ENCODE measurements at regions not wholly inside any gene's neighbourhood (a gene's known extent, or its start where the extent isn't known, plus 50 kb on each side); places are given as distances from the start of the nearest gene placed in this dataset.

DNA sequence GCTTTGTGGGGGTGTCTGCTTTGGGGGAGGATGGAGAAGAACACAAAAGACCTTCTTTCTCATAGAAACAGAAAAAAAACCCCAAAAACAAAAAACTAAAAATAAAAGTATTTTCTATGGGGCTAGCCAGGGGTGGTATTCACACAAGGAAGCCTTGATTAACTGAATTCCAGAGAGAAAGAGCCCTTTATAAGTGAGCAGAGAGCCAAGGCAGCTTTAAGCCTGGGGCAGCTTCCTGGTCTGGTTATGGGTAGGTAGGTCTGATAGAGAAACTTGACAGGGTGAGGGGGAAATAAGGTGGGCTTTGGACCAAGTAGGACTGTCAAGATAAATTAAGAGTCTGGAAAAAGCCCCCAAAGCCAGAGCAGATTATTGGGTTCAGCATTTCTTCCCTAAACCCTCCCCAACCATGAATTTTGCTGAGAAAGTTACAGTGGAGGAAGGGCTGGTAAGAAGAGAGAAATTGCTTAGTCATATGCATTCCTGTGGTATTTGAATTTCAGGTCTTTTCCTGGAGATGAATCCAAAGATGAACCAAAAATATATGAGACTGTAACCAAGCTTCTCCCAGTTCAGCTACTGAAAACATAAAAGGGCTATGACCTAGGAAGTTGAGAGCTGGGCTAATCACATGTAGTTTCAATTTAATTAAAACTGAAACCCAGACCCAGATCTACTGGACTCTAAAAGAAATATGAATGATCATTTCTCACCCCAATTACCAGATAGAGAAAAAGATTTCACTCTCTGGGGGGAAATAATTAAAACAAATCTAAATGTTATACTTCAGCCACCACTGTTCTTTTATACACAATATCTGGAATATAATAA is 144.8 kb downstream of the TBC1D30 start:
- Histone ChIP-seq H3K27me3 (ENCODE audit: control insufficient read depth, insufficient read depth, low read length) (peaks cover 11% of the 10 kb centered on the region), H3K4me1 (ENCODE audit: control insufficient read depth, insufficient read depth, low read length) (peaks cover 10% of the 10 kb centered on the region), H3K9me3 (replicated peaks; ENCODE audit: low read length) (no peaks in the 10 kb centered on the region), H3K4me2 (ENCODE audit: low read length) (no peak overlapping the region), H3K4me3 (ENCODE audit: low read length) (no peak overlapping the region), H3K36me3 (ENCODE audit: insufficient read depth, low read length) (no peaks in the 10 kb centered on the region), H3K9ac (ENCODE audit: low read depth, low read length) (no peak overlapping the region)

DNA sequence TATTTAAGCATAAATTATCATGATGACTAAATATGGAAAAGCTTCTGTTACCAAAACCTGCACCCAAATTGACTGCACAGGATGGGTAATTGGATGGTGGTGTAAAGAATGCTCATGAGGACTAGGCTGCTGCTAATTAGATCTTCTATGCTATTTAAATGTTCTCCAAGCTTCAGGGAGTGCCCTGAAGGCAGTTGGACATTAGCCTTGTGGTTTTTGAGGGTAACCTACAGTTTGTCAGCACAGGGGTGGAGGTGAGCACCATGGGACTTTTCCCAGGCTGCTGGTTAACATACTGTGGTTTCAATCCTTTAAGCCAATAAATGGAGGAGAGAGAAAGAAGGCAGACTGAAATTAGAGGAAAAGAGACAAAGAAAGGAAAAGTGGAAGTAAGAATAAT is 145.0 kb downstream of the WIF1 start:
- H3K4me3 ChIP-seq (ENCODE audit: low read length), result no peak overlapping the region

DNA sequence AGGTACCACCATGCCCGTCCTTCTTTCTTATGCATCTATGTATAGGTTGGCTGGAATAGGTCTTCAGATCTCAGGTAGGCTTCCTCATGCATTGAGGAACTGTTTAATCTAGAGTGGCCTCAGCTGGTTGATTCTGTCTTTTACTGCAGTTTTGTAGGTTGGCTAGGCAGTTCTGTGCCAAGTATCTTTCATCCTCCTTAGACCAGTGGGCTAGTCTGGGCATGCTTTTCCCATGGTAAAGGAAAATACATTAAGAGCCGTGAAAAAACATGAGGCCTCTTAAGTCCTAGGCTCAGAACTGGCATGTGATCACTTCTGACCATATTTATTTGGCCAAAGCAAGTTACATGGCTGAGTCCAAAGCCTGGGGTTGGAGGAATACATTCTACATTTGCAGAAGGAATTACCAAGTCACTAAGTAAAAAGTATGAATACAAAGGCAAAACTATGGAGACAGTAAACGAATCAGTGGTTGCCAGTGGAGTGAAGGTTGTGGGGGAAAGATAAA is 137.3 kb downstream of the WIF1 start:
- Histone ChIP-seq H3K9ac (ENCODE audit: low read depth, low read length) (no peak overlapping the region), H3K27me3 (ENCODE audit: control insufficient read depth, insufficient read depth, low read length) (peaks cover 29% of the 10 kb centered on the region), H3K9me3 (replicated peaks; ENCODE audit: low read length) (no peaks in the 10 kb centered on the region), H3K4me3 (ENCODE audit: low read length) (no peak overlapping the region), H3K4me2 (ENCODE audit: low read length) (no peak overlapping the region), H3K36me3 (ENCODE audit: insufficient read depth, low read length) (no peaks in the 10 kb centered on the region), H3K4me1 (ENCODE audit: control insufficient read depth, insufficient read depth, low read length) (no peaks in the 10 kb centered on the region)

More for the DNA sequence above, 145.0 kb downstream of the WIF1 start:
- no peaks in the 10 kb centered on the region for H3K4me1 ChIP-seq (ENCODE audit: control insufficient read depth, insufficient read depth, low read length)
- no peaks in the 10 kb centered on the region for H3K36me3 ChIP-seq (ENCODE audit: insufficient read depth, low read length)
- H3K9ac ChIP-seq (ENCODE audit: low read depth, low read length), result no peak overlapping the region
- H3K9me3 ChIP-seq (replicated peaks; ENCODE audit: low read length), result no peaks in the 10 kb centered on the region
- H3K27me3 ChIP-seq (ENCODE audit: control insufficient read depth, insufficient read depth, low read length), result peaks cover 12% of the 10 kb centered on the region
- no peak overlapping the region for H3K4me2 ChIP-seq (ENCODE audit: low read length)

DNA sequence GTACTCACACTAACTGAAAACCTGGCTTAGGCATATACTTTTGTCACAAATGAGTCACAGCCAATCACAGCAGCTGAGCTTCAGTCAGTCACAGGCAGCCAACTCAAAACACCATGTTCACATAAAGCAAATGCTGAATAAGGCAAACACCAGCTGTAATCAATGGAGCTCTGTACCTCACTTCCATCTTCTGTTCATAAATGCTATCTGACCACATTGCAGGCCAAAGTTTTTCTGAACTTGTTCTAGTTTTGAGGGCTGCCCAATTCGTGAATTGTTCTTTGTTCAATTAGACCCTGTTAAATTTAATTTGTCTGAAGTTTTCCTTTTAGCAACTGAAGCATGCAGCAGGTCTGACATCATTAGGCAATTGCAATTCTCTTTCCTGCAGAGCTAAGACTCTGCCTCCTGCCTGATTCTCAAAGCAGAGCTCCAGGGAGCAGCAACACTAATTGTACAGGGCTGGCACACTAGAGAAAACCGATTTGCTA is 129.9 kb downstream of the WIF1 start:
- peaks cover 3% of the 10 kb centered on the region for H3K4me1 ChIP-seq (ENCODE audit: control insufficient read depth, insufficient read depth, low read length)
- no peaks in the 10 kb centered on the region for H3K9me3 ChIP-seq (replicated peaks; ENCODE audit: low read length)
- H3K36me3 ChIP-seq (ENCODE audit: insufficient read depth, low read length), result no peaks in the 10 kb centered on the region
- no peak overlapping the region for H3K4me3 ChIP-seq (ENCODE audit: low read length)
- H3K4me2 ChIP-seq (ENCODE audit: low read length), result no peak overlapping the region
- H3K9ac ChIP-seq (ENCODE audit: low read depth, low read length), result no peak overlapping the region
- H3K27me3 ChIP-seq (ENCODE audit: control insufficient read depth, insufficient read depth, low read length), result peaks cover 32% of the 10 kb centered on the region

DNA sequence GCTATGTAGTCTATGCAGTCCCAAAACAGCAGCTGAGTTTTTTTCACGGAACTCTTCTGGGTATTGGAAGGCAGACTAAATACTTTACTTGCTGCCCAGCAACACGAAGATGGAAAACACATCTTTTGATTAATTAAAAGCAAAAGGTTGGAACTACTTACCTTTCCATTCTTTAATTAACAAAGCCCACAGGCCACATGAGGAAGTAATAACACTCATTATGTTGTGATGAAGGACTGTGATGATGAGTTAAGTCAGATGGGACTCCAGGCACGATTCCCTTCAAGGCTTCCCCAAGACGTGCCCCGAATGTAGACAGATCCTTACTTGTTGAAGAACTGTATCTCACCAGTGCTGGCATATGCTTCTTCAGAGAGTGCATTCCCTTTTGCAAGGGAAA is 129.0 kb downstream of the WIF1 start:
- H3K9me3 ChIP-seq (replicated peaks; ENCODE audit: low read length), result no peaks in the 10 kb centered on the region
- peaks cover 34% of the 10 kb centered on the region for H3K27me3 ChIP-seq (ENCODE audit: control insufficient read depth, insufficient read depth, low read length)
- H3K36me3 ChIP-seq (ENCODE audit: insufficient read depth, low read length), result no peaks in the 10 kb centered on the region
- no peak overlapping the region for H3K4me3 ChIP-seq (ENCODE audit: low read length)
- no peak overlapping the region for H3K4me2 ChIP-seq (ENCODE audit: low read length)
- peaks cover 3% of the 10 kb centered on the region for H3K4me1 ChIP-seq (ENCODE audit: control insufficient read depth, insufficient read depth, low read length)
- no peak overlapping the region for H3K9ac ChIP-seq (ENCODE audit: low read depth, low read length)

- Histone ChIP-seq H3K27me3 (ENCODE audit: control insufficient read depth, insufficient read depth, low read length) (peaks cover 35% of the 10 kb centered on the region), H3K9me3 (replicated peaks; ENCODE audit: low read length) (no peaks in the 10 kb centered on the region), H3K36me3 (ENCODE audit: insufficient read depth, low read length) (no peaks in the 10 kb centered on the region), H3K4me2 (ENCODE audit: low read length) (no peak overlapping the region), H3K4me3 (ENCODE audit: low read length) (no peak overlapping the region), H3K9ac (ENCODE audit: low read depth, low read length) (no peak overlapping the region), H3K4me1 (ENCODE audit: control insufficient read depth, insufficient read depth, low read length) (peaks cover 3% of the 10 kb centered on the region)
These were observed 128.5 kb downstream of the WIF1 start for GRCh38 chr12:64992641-64993040.

GRCh38 chr12:64993461-64993860 is 127.6 kb downstream of the WIF1 start:
- no peaks in the 10 kb centered on the region for H3K9me3 ChIP-seq (replicated peaks; ENCODE audit: low read length)
- peaks cover 43% of the 10 kb centered on the region for H3K27me3 ChIP-seq (ENCODE audit: control insufficient read depth, insufficient read depth, low read length)
- no peak overlapping the region for H3K4me3 ChIP-seq (ENCODE audit: low read length)
- H3K4me2 ChIP-seq (ENCODE audit: low read length), result no peak overlapping the region
- H3K9ac ChIP-seq (ENCODE audit: low read depth, low read length), result no peak overlapping the region
- peaks cover 4% of the 10 kb centered on the region for H3K4me1 ChIP-seq (ENCODE audit: control insufficient read depth, insufficient read depth, low read length)
- no peaks in the 10 kb centered on the region for H3K36me3 ChIP-seq (ENCODE audit: insufficient read depth, low read length)

DNA sequence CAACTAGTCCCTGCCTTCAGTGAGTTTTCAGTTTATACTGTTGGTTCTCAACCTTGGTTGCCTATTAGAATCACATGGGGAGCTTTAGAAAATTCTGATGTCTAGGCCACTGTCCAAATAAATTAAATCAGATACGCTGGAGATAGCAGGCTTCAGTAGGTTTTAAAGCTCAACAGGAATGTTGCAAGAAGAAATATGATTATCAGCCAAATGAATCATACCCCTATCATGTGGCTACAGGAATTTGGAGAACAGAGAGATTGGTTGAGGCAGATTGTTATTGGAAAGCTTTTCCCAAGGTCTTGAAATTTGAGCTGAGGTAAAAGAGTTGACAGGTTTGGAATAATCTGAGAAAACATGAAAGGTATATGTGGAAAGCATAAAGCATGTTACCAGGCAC is 125.3 kb downstream of the WIF1 start:
- no peak overlapping the region for H3K9ac ChIP-seq (ENCODE audit: low read depth, low read length)
- H3K4me3 ChIP-seq (ENCODE audit: low read length), result no peak overlapping the region
- no peak overlapping the region for H3K4me2 ChIP-seq (ENCODE audit: low read length)
- H3K4me1 ChIP-seq (ENCODE audit: control insufficient read depth, insufficient read depth, low read length), result peaks cover 6% of the 10 kb centered on the region
- no peaks in the 10 kb centered on the region for H3K36me3 ChIP-seq (ENCODE audit: insufficient read depth, low read length)
- H3K9me3 ChIP-seq (replicated peaks; ENCODE audit: low read length), result no peaks in the 10 kb centered on the region
- H3K27me3 ChIP-seq (ENCODE audit: control insufficient read depth, insufficient read depth, low read length), result peaks cover 51% of the 10 kb centered on the region

GRCh38 chr12:64997858-64998257 is 123.2 kb downstream of the WIF1 start:
- Histone ChIP-seq H3K4me3 (ENCODE audit: low read length) (no peak overlapping the region), H3K4me2 (ENCODE audit: low read length) (no peak overlapping the region), H3K27me3 (ENCODE audit: control insufficient read depth, insufficient read depth, low read length) (peaks cover 58% of the 10 kb centered on the region), H3K36me3 (ENCODE audit: insufficient read depth, low read length) (no peaks in the 10 kb centered on the region), H3K9ac (ENCODE audit: low read depth, low read length) (no peak overlapping the region), H3K9me3 (replicated peaks; ENCODE audit: low read length) (no peaks in the 10 kb centered on the region), H3K4me1 (ENCODE audit: control insufficient read depth, insufficient read depth, low read length) (peaks cover 6% of the 10 kb centered on the region)

DNA sequence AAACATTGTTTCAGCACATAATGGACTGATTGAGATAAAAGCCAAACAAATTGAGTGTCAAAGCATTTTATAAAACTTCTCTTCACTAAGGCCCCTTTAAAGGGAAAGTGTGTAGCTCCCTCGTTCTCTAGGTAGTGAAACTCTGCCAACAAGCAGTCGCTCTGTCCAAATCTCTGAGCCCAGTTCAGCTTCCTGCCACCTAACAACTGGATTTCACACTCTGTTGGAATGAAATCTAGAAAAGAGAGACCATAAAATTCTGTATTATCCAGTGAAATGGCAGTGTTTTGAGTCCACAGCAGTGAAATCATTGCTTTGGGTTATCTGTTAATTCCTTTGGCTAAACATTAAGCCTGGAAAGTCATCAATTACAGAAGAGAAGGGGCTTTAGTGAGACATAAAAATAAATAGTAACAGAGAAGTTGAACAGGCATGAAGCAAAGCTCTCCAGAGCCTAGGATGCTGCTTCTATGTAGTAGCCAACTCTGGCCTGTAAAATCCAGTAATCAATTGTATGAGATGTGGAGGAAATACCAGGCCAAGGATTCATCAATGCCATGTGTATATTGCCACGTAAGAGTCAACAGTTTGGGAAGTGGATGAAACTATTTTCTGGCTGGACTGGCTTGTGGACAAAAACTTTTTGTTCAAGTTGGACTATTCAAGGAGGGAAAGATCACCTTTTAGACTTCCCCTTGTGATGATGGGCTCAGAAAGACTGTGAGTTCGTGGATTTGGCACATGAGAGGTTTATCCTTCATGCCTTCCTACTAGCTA is 122.5 kb downstream of the WIF1 start:
- H3K4me3 ChIP-seq (ENCODE audit: low read length), result no peak overlapping the region
- no peaks in the 10 kb centered on the region for H3K36me3 ChIP-seq (ENCODE audit: insufficient read depth, low read length)
- H3K27me3 ChIP-seq (ENCODE audit: control insufficient read depth, insufficient read depth, low read length), result peaks cover 56% of the 10 kb centered on the region
- H3K9ac ChIP-seq (ENCODE audit: low read depth, low read length), result no peak overlapping the region
- H3K4me2 ChIP-seq (ENCODE audit: low read length), result no peak overlapping the region
- no peaks in the 10 kb centered on the region for H3K9me3 ChIP-seq (replicated peaks; ENCODE audit: low read length)
- H3K4me1 ChIP-seq (ENCODE audit: control insufficient read depth, insufficient read depth, low read length), result peaks cover 6% of the 10 kb centered on the region

DNA sequence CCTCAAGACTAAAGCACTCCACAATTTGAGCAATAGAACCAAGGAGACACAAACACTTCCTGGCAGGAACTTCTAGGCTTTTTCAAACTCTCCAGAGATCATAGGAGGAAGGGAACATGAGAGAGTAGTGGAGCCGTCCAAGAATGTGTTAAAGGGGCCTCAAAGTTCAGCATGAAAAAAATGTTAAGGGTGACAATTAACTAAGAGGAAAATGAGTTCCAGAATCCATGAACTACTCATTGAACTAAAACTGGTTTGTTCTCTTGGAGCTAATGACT is 122.0 kb downstream of the WIF1 start:
- Histone ChIP-seq H3K9ac (ENCODE audit: low read depth, low read length) (no peak overlapping the region), H3K4me1 (ENCODE audit: control insufficient read depth, insufficient read depth, low read length) (peaks cover 7% of the 10 kb centered on the region), H3K36me3 (ENCODE audit: insufficient read depth, low read length) (no peaks in the 10 kb centered on the region), H3K27me3 (ENCODE audit: control insufficient read depth, insufficient read depth, low read length) (peaks cover 56% of the 10 kb centered on the region), H3K4me2 (ENCODE audit: low read length) (no peak overlapping the region), H3K9me3 (replicated peaks; ENCODE audit: low read length) (no peaks in the 10 kb centered on the region), H3K4me3 (ENCODE audit: low read length) (no peak overlapping the region)
